ENCODE measurements at regions not wholly inside any gene's neighbourhood (a gene's known extent, or its start where the extent isn't known, plus 50 kb on each side); places are given as distances from the start of the nearest gene placed in this dataset.
"Not testable (repeated sequence)": the region's sequence is repeated elsewhere in the genome, so short reads cannot be mapped to it uniquely, and the experiment has no call there.

- DNase-seq = no peak
- TF ChIP-seq POLR2A (IDR thresholded peaks at IDR 0.05; ENCODE audit: low read length) (no peak), GATA1 (IDR thresholded peaks at IDR 0.05; ENCODE audit: low read depth, low read length) (no peak)
Measured at GRCh38 chr2:57044931-57045635, 861.3 kb downstream of the CCDC85A start.

GRCh38 chr2:57049273-57049672 is 865.5 kb downstream of the CCDC85A start:
- DNase-seq = no peak
- no peak for TF ChIP-seq POLR2A (IDR thresholded peaks at IDR 0.05; ENCODE audit: low read length)
- TF ChIP-seq GATA1 (IDR thresholded peaks at IDR 0.05; ENCODE audit: low read depth, low read length) = no peak

- TF ChIP-seq POLR2A (IDR thresholded peaks at IDR 0.05; ENCODE audit: low read length) (no peak), GATA1 (IDR thresholded peaks at IDR 0.05; ENCODE audit: low read depth, low read length) (no peak)
- no peak for DNase-seq
Measured at GRCh38 chr2:57050007-57050406, 866.2 kb downstream of the CCDC85A start.

GRCh38 chr2:57066301-57066700 is 882.5 kb downstream of the CCDC85A start:
- not testable (repeated sequence) for DNase-seq

GRCh38 chr2:57075226-57075625 is 891.4 kb downstream of the CCDC85A start:
- DNase-seq = no peak

GRCh38 chr2:57080035-57080434 is 896.2 kb downstream of the CCDC85A start:
- TF ChIP-seq POLR2A (IDR thresholded peaks at IDR 0.05; ENCODE audit: low read length) (no peak), GATA1 (IDR thresholded peaks at IDR 0.05; ENCODE audit: low read depth, low read length) (no peak)
- DNase-seq = no peak

More at GRCh38 chr2:57075226-57075625, 891.4 kb downstream of the CCDC85A start:
- no peak for TF ChIP-seq POLR2A (IDR thresholded peaks at IDR 0.05; ENCODE audit: low read length)
- TF ChIP-seq GATA1 (IDR thresholded peaks at IDR 0.05; ENCODE audit: low read depth, low read length) = no peak

GRCh38 chr2:57084697-57085281 is 901.0 kb downstream of the CCDC85A start:
- TF ChIP-seq GATA1 (IDR thresholded peaks at IDR 0.05; ENCODE audit: low read depth, low read length) = no peak
- TF ChIP-seq POLR2A (IDR thresholded peaks at IDR 0.05; ENCODE audit: low read length) = no peak
- DNase-seq = no peak

GRCh38 chr2:57093020-57093419 is 909.2 kb downstream of the CCDC85A start:
- no peak for DNase-seq
- no peak for TF ChIP-seq GATA1 (IDR thresholded peaks at IDR 0.05; ENCODE audit: low read depth, low read length)
- TF ChIP-seq POLR2A (IDR thresholded peaks at IDR 0.05; ENCODE audit: low read length) = no peak

GRCh38 chr2:57097855-57098254 is 914.1 kb downstream of the CCDC85A start:
- no peak for DNase-seq
- TF ChIP-seq GATA1 (IDR thresholded peaks at IDR 0.05; ENCODE audit: low read depth, low read length) (no peak), POLR2A (IDR thresholded peaks at IDR 0.05; ENCODE audit: low read length) (no peak)

- DNase-seq = no peak
- no peak for TF ChIP-seq GATA1 (IDR thresholded peaks at IDR 0.05; ENCODE audit: low read depth, low read length)
- TF ChIP-seq POLR2A (IDR thresholded peaks at IDR 0.05; ENCODE audit: low read length) = no peak
Measured at GRCh38 chr2:57100436-57100835, 916.6 kb downstream of the CCDC85A start.

- DNase-seq = no peak
- no peak for TF ChIP-seq POLR2A (IDR thresholded peaks at IDR 0.05; ENCODE audit: low read length)
- no peak for TF ChIP-seq GATA1 (IDR thresholded peaks at IDR 0.05; ENCODE audit: low read depth, low read length)
Measured at GRCh38 chr2:57105694-57106093, 921.9 kb downstream of the CCDC85A start.

GRCh38 chr2:57107353-57107752 is 923.6 kb downstream of the CCDC85A start:
- TF ChIP-seq POLR2A (IDR thresholded peaks at IDR 0.05; ENCODE audit: low read length) = no peak
- no peak for DNase-seq

- TF ChIP-seq GATA1 (IDR thresholded peaks at IDR 0.05; ENCODE audit: low read depth, low read length) (no peak), POLR2A (IDR thresholded peaks at IDR 0.05; ENCODE audit: low read length) (no peak)
- DNase-seq = no peak
Measured at GRCh38 chr2:57111531-57111930, 927.7 kb downstream of the CCDC85A start.

- no peak for TF ChIP-seq POLR2A (IDR thresholded peaks at IDR 0.05; ENCODE audit: low read length)
- TF ChIP-seq GATA1 (IDR thresholded peaks at IDR 0.05; ENCODE audit: low read depth, low read length) = no peak
- DNase-seq = no peak
Measured at GRCh38 chr2:57119141-57119540, 927.5 kb upstream of the VRK2 start.

GRCh38 chr2:57126410-57126809 is 920.2 kb upstream of the VRK2 start:
- TF ChIP-seq POLR2A (IDR thresholded peaks at IDR 0.05; ENCODE audit: low read length) (no peak), GATA1 (IDR thresholded peaks at IDR 0.05; ENCODE audit: low read depth, low read length) (no peak)
- no peak for DNase-seq

Data from erythroblast (primary cell).